Glutamatergic neuron (in vitro differentiated cells): ENCODE measurements at regions not wholly inside any gene's neighbourhood (a gene's known extent, or its start where the extent isn't known, plus 50 kb on each side); places are given as distances from the start of the nearest gene placed in this dataset.

ENCODE experiments used
- DNase-seq: peaks from one replicate; pipeline ENCODE4 v3.0.0; 2022
- H3K27ac Mint-ChIP-seq: one replicate; pipeline ENCODE4 v1.8.0; 2020; ENCODE audit warnings: mild to moderate bottlenecking, mixed read lengths, inconsistent platforms; ENCODE audit not compliant: unreplicated experiment
- H3K27me3 Mint-ChIP-seq: one replicate; pipeline ENCODE4 v1.8.0; 2020; ENCODE audit warnings: mild to moderate bottlenecking, moderate library complexity, mixed read lengths, inconsistent platforms; ENCODE audit not compliant: unreplicated experiment
- H3K36me3 Mint-ChIP-seq: one replicate; pipeline ENCODE4 v1.8.0; 2020; ENCODE audit warnings: mild to moderate bottlenecking, mixed read lengths, inconsistent platforms; ENCODE audit not compliant: unreplicated experiment
- H3K4me1 Mint-ChIP-seq: one replicate; pipeline ENCODE4 v1.8.0; 2020; ENCODE audit warnings: mild to moderate bottlenecking, low read depth, mixed read lengths, inconsistent platforms; ENCODE audit not compliant: unreplicated experiment
- H3K4me3 Mint-ChIP-seq: one replicate; pipeline ENCODE4 v1.8.0; 2020; ENCODE audit warnings: mild to moderate bottlenecking, mixed read lengths, inconsistent platforms; ENCODE audit not compliant: unreplicated experiment
- H3K9me3 Mint-ChIP-seq: one replicate; pipeline ENCODE4 v1.8.0; 2020; ENCODE audit warnings: mild to moderate bottlenecking, moderate library complexity, mixed read lengths, inconsistent platforms; ENCODE audit not compliant: unreplicated experiment
- TF ChIP-seq, protein P1 (sequence below): fragments of 200-600 bp; sonication (generic); IDR thresholded peaks from one replicate; pipeline ENCODE4 v1.5.0; 2021; ENCODE audit not compliant: partially characterized antibody, unreplicated experiment

- TF ChIP-seq, protein P1, sequence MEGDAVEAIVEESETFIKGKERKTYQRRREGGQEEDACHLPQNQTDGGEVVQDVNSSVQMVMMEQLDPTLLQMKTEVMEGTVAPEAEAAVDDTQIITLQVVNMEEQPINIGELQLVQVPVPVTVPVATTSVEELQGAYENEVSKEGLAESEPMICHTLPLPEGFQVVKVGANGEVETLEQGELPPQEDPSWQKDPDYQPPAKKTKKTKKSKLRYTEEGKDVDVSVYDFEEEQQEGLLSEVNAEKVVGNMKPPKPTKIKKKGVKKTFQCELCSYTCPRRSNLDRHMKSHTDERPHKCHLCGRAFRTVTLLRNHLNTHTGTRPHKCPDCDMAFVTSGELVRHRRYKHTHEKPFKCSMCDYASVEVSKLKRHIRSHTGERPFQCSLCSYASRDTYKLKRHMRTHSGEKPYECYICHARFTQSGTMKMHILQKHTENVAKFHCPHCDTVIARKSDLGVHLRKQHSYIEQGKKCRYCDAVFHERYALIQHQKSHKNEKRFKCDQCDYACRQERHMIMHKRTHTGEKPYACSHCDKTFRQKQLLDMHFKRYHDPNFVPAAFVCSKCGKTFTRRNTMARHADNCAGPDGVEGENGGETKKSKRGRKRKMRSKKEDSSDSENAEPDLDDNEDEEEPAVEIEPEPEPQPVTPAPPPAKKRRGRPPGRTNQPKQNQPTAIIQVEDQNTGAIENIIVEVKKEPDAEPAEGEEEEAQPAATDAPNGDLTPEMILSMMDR, result no peak
- peak overlapping the region; percentile 66 for H3K4me3 Mint-ChIP-seq
- peak; percentile 22 for DNase-seq
- H3K27me3 Mint-ChIP-seq, result no peaks in the 10 kb centered on the region
- H3K9me3 Mint-ChIP-seq, result no peaks in the 10 kb centered on the region
- H3K36me3 Mint-ChIP-seq, result no peaks in the 10 kb centered on the region
- peak overlapping the region; percentile 82 for H3K27ac Mint-ChIP-seq
- peaks cover 26% of the 10 kb centered on the region for H3K4me1 Mint-ChIP-seq
Measured at GRCh38 chr6:62516291-62517141, 230.5 kb upstream of the KHDRBS2 start.

- H3K9me3 Mint-ChIP-seq, result peaks cover 8% of the 10 kb centered on the region
- H3K36me3 Mint-ChIP-seq, result no peaks in the 10 kb centered on the region
- H3K27ac Mint-ChIP-seq, result no peak overlapping the region
- no peaks in the 10 kb centered on the region for H3K27me3 Mint-ChIP-seq
- H3K4me3 Mint-ChIP-seq, result no peak overlapping the region
- no peaks in the 10 kb centered on the region for H3K4me1 Mint-ChIP-seq
- DNase-seq, result no peak
- TF ChIP-seq, protein P1, result no peak
Measured at GRCh38 chr6:62492192-62492822, 206.3 kb upstream of the KHDRBS2 start.

- no peak overlapping the region for H3K27ac Mint-ChIP-seq
- H3K27me3 Mint-ChIP-seq, result no peaks in the 10 kb centered on the region
- H3K4me1 Mint-ChIP-seq, result no peaks in the 10 kb centered on the region
- H3K9me3 Mint-ChIP-seq, result no peaks in the 10 kb centered on the region
- no peaks in the 10 kb centered on the region for H3K36me3 Mint-ChIP-seq
- TF ChIP-seq, protein P1, result no peak
- no peak for DNase-seq
- no peak overlapping the region for H3K4me3 Mint-ChIP-seq
Measured at GRCh38 chr6:62480544-62480943, 194.5 kb upstream of the KHDRBS2 start.

DNA sequence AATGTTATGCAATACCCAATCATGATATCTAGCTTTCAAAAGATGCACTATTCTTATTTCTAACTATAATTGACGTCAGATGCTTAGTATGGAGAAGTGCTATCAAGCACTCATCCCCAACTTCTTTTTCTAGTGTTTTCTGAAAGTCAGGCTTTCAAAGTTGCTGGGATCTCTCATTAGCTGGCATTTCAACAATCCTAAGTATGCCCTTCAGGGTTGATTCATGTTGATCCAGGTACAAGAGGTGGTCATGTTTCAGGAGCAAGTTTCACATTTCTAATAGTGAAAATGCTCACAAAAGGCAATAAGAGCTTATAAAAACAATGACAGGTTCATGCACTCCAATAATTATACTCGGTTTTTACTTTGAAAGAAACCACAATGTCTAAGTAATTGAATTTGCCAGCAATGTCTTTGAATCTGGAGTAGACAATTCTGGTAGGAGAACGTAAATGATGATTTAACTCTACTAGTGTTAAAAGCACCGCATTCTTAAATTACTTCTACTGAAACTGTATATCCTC, 193.7 kb upstream of the KHDRBS2 start:
- DNase-seq, result no peak
- H3K27ac Mint-ChIP-seq, result no peak overlapping the region
- H3K9me3 Mint-ChIP-seq, result no peaks in the 10 kb centered on the region
- H3K27me3 Mint-ChIP-seq, result no peaks in the 10 kb centered on the region
- no peak overlapping the region for H3K4me3 Mint-ChIP-seq
- TF ChIP-seq, protein P1, result no peak
- no peaks in the 10 kb centered on the region for H3K36me3 Mint-ChIP-seq
- H3K4me1 Mint-ChIP-seq, result no peaks in the 10 kb centered on the region

- no peak for DNase-seq
- H3K27ac Mint-ChIP-seq, result no peak overlapping the region
- H3K36me3 Mint-ChIP-seq, result no peaks in the 10 kb centered on the region
- peaks cover 3% of the 10 kb centered on the region for H3K9me3 Mint-ChIP-seq
- peaks cover 2% of the 10 kb centered on the region for H3K27me3 Mint-ChIP-seq
- no peaks in the 10 kb centered on the region for H3K4me1 Mint-ChIP-seq
- no peak overlapping the region for H3K4me3 Mint-ChIP-seq
- TF ChIP-seq, protein P1, result no peak
Measured at GRCh38 chr6:62474793-62475192, 188.8 kb upstream of the KHDRBS2 start.
